ENCODE measurements at regions not wholly inside any gene's neighbourhood (a gene's known extent, or its start where the extent isn't known, plus 50 kb on each side); places are given as distances from the start of the nearest gene placed in this dataset.
"Not testable (repeated sequence)": the region's sequence is repeated elsewhere in the genome, so short reads cannot be mapped to it uniquely, and the experiment has no call there.

DNA sequence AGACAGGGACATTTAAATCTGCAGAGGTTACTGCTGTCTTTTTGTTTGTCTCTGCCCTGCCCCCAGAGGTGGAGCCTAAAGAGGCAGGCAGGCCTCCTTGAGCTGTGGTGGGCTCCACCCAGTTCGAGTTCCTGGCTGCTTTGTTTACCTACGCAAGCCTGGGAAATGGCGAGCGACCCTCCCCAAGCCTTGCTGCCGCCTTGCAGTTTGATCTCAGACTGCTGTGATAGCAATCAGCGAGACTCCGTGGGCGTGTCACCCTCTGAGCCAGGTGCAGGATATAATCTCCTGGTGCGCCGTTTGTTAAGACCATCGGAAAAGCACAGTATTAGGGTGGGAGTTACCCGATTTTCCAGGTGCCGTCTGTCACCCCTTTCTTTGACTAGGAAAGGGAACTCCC is 93.3 kb downstream of the ANKRD30BL start:
- not testable (repeated sequence) for H3K4me3 ChIP-seq (ENCODE audit: low read depth, low read length); DNase-seq (ENCODE audit: low read depth)

DNA sequence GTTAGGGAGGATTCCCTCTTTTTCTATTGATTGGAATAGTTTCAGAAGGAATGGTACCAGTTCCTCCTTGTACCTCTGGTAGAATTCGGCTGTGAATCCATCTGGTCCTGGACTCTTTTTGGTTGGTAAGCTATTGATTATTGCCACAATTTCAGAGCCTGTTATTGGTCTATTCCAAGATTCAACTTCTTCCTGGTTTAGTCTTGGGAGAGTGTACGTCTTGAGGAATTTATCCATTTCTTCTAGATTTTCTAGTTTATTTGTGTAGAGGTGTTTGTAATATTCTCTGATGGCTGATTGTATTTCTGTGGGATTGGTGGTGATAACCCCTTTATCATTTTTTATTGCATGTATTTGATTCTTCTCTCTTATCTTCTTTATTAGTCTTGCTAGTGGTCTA is 96.4 kb downstream of the ANKRD30BL start:
- H3K4me3 ChIP-seq (ENCODE audit: low read depth, low read length); DNase-seq (ENCODE audit: low read depth): not testable (repeated sequence)

DNA sequence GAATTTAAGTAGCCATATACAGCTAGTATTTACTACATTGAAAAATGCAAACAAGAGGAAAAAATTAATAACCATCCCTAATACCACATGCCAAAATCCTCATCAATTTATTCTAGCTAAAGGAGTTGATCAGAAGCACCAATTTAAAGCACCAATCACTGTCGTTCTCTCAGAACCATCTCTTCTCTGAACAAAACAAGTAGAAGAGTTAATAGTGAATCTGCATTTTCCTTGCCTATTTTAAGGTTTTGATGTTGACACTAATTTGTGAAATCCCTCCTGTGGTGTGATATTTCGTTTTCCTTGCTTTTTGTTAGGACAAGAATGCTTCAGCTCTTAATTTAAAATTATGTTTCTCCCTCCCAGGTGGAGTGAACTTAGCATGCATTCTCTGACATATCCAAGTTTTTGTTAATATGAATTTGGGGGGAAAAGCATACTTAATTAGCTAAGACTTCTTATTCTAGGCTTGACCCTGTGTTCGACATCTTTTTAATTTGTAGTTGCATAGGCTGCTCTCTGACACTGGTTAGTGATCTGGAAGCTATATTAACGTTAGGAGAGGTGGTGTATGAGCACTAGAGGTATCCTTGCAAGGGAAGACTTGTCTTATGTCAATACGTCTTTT is 122.0 kb downstream of the ANKRD30BL start:
- DNase-seq (ENCODE audit: low read depth); H3K4me3 ChIP-seq (ENCODE audit: low read depth, low read length): not testable (repeated sequence)

DNA sequence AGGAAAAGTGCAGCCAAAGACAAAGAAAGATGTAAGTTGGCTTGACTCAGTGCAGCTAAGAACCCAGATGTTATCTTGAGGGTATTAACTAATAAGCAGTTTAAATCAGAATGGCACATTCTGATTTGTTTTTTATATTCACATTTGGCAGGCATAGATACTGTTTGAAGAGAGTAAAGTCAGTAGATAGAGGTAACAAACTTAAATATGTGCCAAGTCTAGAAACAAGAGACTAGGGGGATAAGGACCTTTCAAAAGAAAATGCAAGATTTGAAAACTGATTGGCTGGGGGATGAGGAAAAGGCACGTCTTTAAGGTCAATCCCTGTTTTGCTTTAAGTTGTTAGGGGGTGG is 122.9 kb downstream of the ANKRD30BL start:
- H3K4me3 ChIP-seq (ENCODE audit: low read depth, low read length); DNase-seq (ENCODE audit: low read depth): not testable (repeated sequence)

DNA sequence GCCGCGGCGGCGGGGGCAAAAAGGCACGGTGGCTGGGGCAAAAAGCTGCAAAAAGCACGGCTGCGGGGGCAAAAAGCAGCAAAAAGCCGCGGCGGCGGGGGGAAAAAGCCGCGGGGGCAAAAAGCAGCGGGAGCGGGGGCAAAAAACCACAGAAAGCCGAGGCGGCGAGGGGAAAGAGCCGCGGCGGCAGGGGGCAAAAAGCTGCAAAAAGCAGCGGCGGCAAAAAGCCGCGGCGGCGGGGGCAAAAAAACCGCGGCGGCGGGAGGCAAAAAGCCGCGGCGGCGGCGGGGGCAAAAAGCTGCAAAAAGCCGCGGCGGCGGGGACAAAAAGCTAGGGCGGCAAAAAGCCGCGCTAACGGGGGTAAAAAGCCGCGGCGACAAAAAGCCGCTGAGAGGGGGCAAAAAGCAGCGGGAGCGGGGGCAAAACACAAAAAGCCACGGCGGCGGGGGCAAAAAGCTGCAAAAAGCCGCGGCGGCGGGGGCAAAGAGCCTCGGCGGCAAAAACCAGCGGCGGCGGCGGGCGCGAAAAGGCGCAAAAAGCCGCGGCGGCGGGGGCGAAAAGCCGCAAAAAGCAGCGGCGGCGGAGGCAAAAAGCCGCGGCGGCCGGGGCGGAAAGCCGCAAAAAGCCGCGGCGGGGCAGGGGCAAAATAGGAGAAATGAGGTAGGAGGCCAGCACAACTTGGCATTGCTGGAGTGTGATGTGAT is 123.4 kb downstream of the ANKRD30BL start:
- peak overlapping the region; percentile 48 for H3K4me3 ChIP-seq (ENCODE audit: low read depth, low read length)
- no peak for DNase-seq (ENCODE audit: low read depth)
- TF ChIP-seq, protein P1, sequence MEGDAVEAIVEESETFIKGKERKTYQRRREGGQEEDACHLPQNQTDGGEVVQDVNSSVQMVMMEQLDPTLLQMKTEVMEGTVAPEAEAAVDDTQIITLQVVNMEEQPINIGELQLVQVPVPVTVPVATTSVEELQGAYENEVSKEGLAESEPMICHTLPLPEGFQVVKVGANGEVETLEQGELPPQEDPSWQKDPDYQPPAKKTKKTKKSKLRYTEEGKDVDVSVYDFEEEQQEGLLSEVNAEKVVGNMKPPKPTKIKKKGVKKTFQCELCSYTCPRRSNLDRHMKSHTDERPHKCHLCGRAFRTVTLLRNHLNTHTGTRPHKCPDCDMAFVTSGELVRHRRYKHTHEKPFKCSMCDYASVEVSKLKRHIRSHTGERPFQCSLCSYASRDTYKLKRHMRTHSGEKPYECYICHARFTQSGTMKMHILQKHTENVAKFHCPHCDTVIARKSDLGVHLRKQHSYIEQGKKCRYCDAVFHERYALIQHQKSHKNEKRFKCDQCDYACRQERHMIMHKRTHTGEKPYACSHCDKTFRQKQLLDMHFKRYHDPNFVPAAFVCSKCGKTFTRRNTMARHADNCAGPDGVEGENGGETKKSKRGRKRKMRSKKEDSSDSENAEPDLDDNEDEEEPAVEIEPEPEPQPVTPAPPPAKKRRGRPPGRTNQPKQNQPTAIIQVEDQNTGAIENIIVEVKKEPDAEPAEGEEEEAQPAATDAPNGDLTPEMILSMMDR (IDR thresholded peaks at IDR 0.05; ENCODE audit: control insufficient read depth, extremely low read depth, insufficient read depth), result no peak

DNA sequence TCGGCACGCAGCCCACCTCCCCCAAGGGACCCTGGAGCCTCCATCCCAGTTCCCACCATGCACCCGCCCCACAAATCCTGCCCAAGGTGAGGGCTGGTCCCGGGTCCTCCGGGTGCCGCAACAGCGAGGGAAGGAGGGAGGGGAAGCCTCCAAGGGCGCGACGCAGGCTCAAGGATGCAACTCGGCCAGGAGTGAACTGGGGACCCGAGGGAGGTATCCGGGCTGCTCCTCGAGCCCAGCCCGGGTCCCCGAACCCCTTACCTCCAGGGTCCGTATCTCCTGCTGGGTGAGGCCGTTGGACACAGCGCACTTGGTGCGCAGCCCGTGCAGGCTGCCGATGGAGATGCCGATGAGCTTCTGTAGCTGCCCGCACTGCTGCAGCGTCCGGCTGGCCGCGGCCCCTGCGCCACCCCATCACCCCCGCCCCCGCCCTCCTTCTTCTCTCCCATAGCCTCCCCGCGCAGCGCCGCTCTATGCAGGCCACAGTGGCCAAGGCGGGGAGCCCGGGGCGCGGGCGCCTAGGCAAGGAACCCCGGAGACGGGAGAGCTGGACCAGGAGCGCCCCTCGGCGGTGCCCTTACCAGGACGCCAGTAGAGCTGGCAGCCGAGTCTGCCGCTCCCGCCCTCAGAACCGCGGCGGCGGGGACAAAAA is 124.1 kb downstream of the ANKRD30BL start:
- TF ChIP-seq, protein P1 (IDR thresholded peaks at IDR 0.05; ENCODE audit: control insufficient read depth, extremely low read depth, insufficient read depth), result no peak
- H3K4me3 ChIP-seq (ENCODE audit: low read depth, low read length), result peak overlapping the region; percentile 48
- no peak for DNase-seq (ENCODE audit: low read depth)

DNA sequence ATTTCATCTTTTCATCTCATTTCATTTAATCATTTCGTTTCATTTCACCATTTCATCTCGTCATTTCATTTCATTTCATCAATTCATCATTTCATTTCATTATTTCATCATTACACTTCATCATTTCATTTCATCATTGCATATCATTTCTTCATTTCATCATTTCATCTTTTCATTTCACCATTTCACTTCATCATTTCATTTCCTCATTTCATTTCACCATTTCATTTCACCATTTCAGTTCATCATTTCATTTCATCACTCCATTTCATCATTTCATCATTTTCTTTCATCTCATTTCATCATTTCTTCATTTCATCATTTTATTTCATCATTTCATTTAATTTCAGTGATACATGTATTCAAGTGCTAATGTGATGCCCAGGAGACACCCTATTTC is 127.1 kb downstream of the ANKRD30BL start:
- TF ChIP-seq, protein P1 (IDR thresholded peaks at IDR 0.05; ENCODE audit: control insufficient read depth, extremely low read depth, insufficient read depth), result no peak
- no peak overlapping the region for H3K4me3 ChIP-seq (ENCODE audit: low read depth, low read length)
- no peak for DNase-seq (ENCODE audit: low read depth)

DNA sequence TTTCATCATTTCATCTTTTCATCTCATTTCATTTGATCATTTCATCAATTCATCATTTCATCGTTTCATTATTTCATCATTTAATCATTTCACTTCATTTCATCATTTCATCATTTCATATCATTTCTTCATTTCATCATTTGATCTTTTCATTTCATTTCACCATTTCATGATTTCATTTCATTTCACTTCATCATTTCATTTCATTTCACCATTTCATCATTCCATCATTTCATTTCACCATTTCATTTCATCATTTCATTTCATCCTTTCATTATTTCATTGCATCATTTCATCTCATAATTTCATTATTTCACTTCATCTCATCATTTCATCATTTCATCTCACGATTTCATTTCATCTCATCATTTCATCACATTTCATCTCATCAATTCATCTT is 127.8 kb downstream of the ANKRD30BL start:
- TF ChIP-seq, protein P1 (IDR thresholded peaks at IDR 0.05; ENCODE audit: control insufficient read depth, extremely low read depth, insufficient read depth), result no peak
- no peak for DNase-seq (ENCODE audit: low read depth)
- no peak overlapping the region for H3K4me3 ChIP-seq (ENCODE audit: low read depth, low read length)

DNA sequence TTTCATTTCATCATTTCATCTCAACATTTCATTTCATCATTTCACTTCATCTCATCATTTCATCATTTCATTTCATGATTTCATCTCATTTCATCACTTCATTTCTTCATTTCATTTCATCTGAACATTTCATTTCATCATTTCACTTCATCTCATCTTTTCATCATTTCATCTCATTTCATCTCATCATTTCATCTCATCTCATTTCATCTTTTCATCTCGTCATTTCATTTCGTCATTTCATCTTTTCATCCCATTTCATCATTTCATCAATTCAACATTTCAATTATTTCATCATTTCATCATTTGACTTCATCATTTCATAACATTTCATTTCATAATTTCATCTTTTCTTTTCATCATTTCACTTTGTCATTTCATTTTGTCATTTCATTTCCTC is 128.4 kb downstream of the ANKRD30BL start:
- TF ChIP-seq, protein P1 (IDR thresholded peaks at IDR 0.05; ENCODE audit: control insufficient read depth, extremely low read depth, insufficient read depth), result no peak
- no peak overlapping the region for H3K4me3 ChIP-seq (ENCODE audit: low read depth, low read length)
- DNase-seq (ENCODE audit: low read depth), result no peak

DNA sequence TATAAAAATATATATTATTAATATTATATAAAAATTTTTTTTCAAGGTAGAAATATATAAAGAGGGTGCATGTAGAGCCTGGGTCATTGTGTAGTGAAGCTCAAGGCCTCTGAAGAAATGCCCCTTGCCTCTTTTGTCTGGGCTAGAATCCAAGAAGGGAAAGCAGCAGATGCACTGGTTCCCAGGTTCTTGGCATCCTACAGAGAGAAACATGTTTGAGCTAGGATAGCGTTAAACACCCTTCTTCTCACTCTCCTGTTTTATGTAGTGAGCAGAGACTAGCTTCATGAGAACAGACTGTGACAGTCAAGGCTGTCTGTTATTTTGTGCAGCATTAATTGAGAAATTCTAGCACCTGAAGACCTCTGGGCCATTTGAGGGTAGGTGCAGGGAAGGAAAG is 149.7 kb downstream of the ANKRD30BL start:
- not testable (repeated sequence) for DNase-seq (ENCODE audit: low read depth); H3K4me3 ChIP-seq (ENCODE audit: low read depth, low read length)
